ENCODE measurements at regions not wholly inside any gene's neighbourhood (a gene's known extent, or its start where the extent isn't known, plus 50 kb on each side); places are given as distances from the start of the nearest gene placed in this dataset.

DNA sequence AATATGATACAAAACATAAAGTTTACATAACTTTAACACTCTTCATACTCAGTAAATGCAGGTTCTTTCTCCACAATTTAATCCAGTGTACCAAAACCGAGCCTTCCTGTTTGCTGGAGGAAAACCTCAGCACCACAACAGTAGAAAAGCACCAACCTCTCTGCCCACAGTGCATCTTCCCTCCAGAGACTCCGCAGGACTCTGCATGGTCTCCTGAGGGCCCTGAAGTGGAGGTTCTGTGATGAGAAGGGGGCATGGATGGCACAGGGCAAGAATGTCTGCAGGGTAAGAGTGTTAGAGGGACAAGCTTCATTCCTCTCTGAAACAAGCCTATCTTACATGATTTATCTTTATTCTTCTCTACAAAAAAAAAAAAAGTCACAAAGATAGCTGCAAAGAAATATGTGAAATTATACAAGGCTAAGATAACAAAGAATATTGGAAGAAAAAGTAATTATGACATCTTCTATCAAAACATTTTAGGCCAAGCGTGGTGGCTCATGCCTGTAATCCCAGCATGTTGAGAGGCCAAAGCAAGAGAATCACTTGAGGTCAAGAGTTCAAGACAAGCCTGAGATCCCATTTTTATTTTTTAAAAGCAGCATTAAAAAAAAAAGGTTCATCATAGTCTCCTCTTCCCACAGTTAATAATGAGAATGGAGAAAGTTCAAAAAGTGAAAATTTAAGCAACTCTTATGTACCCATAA is 102.0 kb downstream of the VPREB1 start:
- Histone ChIP-seq H3K27me3 (no peaks in the 10 kb centered on the region), H3K36me3 (no peaks in the 10 kb centered on the region), H3K4me3 (no peak overlapping the region), H3K4me1 (no peaks in the 10 kb centered on the region), H3K9me3 (no peaks in the 10 kb centered on the region), H3K27ac (no peak overlapping the region)
- TF ChIP-seq, protein P1, sequence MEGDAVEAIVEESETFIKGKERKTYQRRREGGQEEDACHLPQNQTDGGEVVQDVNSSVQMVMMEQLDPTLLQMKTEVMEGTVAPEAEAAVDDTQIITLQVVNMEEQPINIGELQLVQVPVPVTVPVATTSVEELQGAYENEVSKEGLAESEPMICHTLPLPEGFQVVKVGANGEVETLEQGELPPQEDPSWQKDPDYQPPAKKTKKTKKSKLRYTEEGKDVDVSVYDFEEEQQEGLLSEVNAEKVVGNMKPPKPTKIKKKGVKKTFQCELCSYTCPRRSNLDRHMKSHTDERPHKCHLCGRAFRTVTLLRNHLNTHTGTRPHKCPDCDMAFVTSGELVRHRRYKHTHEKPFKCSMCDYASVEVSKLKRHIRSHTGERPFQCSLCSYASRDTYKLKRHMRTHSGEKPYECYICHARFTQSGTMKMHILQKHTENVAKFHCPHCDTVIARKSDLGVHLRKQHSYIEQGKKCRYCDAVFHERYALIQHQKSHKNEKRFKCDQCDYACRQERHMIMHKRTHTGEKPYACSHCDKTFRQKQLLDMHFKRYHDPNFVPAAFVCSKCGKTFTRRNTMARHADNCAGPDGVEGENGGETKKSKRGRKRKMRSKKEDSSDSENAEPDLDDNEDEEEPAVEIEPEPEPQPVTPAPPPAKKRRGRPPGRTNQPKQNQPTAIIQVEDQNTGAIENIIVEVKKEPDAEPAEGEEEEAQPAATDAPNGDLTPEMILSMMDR (IDR thresholded peaks at IDR 0.05) = no peak
- TF ChIP-seq POLR2A (IDR thresholded peaks at IDR 0.05) = no peak
- DNase-seq = no peak
- intact Hi-C loops (cut with DNase I; ENCODE audit: low total_unique reads) = no loop called here

DNA sequence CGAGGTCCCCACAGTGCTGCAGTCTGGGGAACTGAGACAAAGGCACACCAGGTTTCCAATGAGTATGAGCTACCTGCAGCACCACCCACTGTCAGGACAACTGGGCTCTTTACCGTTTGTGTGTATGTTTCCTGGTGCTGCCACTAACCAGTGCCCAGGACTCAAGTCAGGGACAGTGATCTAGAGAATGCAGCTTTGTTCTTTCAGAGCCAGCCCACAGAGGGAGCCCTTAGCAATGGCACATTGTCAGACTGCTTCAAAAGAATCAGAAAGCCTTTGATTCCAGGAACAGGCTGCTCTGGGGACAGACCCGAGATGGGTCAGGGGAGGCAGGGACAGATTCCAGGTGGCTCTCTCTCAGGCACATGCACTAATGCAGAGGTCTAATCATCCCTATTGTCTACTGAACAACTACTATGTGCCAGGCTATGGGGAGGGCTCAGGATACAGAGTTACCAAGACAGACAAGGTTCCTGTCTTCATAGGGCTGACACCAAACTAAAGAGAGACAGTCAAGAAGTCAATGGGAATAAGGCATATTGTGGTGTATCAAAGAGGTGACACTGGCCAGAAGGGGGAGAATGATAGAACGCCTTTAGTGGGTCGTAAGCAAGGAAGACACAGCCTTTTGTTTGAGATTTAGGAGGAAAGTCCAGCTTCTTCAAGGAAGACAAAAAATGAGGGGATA is 103.7 kb downstream of the VPREB1 start:
- no peak overlapping the region for H3K27ac ChIP-seq
- H3K4me3 ChIP-seq = no peak overlapping the region
- TF ChIP-seq POLR2A (IDR thresholded peaks at IDR 0.05) = no peak
- TF ChIP-seq, protein P1 (IDR thresholded peaks at IDR 0.05) = no peak
- H3K4me1 ChIP-seq = no peaks in the 10 kb centered on the region
- H3K9me3 ChIP-seq = no peaks in the 10 kb centered on the region
- no peak for DNase-seq
- no peaks in the 10 kb centered on the region for H3K36me3 ChIP-seq
- no peaks in the 10 kb centered on the region for H3K27me3 ChIP-seq
- intact Hi-C loops (cut with DNase I; ENCODE audit: low total_unique reads) = no loop called here

DNA sequence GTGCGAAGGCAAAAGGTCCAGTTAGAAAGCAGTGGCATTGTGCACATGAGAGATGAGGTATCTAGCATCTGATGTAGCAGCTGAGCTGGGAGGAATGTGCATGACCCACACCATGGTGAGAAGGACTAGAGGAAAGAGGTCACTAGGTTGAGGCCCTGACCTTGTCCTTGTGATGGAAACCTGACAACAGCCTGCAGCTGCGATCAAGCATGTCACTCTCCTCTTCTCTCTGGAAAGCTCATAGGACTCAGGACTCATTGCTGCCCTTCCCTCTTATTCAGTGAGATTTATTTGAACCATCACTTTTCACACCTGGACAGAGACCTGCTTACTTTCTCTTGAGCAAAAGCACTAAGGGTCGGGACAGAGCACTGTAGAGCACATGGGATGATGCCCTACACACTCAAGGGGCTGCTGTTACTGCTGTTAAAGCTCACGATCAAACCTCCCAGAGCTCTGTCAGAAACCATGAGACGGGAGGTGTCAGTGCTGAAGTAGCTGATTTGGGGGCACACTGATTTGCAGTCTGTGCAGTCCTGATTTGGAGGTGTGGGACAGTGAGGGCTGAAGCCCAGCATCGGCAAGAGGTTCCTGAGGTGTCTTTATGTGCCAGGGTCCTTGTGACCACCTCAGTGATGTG is 104.3 kb downstream of the VPREB1 start:
- no peaks in the 10 kb centered on the region for H3K27me3 ChIP-seq

DNA sequence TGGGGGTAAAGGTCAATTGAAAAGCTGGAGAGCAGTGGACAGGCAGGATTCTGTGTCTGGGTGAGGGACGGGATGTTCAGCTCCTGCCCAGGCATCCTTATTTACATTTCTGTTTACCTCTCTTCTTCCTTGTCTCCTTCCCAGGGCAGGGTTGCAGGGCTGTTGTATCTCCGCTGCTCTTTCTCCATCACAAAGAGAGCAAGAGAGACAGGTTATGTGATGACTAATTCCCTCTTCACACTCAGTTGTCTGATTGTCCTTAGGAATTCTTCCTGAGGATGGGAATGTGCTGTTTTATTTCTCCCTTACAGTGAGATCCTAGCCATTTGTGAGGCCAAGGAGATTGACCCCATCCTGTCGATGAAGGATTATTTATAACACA is 104.9 kb downstream of the VPREB1 start:
- Histone ChIP-seq H3K27ac (no peak overlapping the region), H3K4me1 (no peaks in the 10 kb centered on the region), H3K4me3 (no peak overlapping the region), H3K36me3 (no peaks in the 10 kb centered on the region), H3K9me3 (no peaks in the 10 kb centered on the region), H3K27me3 (no peaks in the 10 kb centered on the region)
- TF ChIP-seq, protein P1 (IDR thresholded peaks at IDR 0.05) = no peak
- no peak for TF ChIP-seq POLR2A (IDR thresholded peaks at IDR 0.05)
- DNase-seq = no peak
- intact Hi-C loops (cut with DNase I; ENCODE audit: low total_unique reads) = no loop called here

More for the DNA sequence above, 104.3 kb downstream of the VPREB1 start:
- no peak for TF ChIP-seq POLR2A (IDR thresholded peaks at IDR 0.05)
- TF ChIP-seq, protein P1 (IDR thresholded peaks at IDR 0.05) = no peak
- DNase-seq = no peak
- Histone ChIP-seq H3K4me1 (no peaks in the 10 kb centered on the region), H3K4me3 (no peak overlapping the region), H3K9me3 (no peaks in the 10 kb centered on the region), H3K27ac (no peak overlapping the region), H3K36me3 (no peaks in the 10 kb centered on the region)
- intact Hi-C loops (cut with DNase I; ENCODE audit: low total_unique reads) = no loop called here

DNA sequence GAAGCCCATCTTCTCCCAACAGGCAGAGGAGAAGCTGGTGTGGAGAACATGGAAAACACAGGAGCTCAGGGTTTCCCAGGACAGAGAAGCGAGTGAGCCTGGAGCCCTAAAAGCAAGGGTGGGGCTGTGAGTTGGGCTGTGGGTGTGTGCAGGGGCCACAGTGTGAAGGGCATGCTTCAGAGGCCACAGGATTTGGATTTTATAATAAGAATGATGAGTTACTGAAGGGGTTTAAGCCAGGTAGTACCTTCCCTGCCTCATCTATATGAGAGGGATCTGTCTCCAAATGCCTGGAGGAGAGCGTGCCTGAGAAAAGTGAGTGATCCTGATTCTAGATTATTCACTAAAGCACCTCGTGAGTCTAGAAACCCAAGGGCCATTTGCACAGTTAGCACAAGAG is 106.8 kb downstream of the VPREB1 start:
- no peak for TF ChIP-seq POLR2A (IDR thresholded peaks at IDR 0.05)
- TF ChIP-seq, protein P1 (IDR thresholded peaks at IDR 0.05) = no peak
- no peak for DNase-seq
- Histone ChIP-seq H3K27ac (no peak overlapping the region), H3K9me3 (no peaks in the 10 kb centered on the region), H3K4me3 (no peak overlapping the region), H3K27me3 (no peaks in the 10 kb centered on the region), H3K36me3 (no peaks in the 10 kb centered on the region), H3K4me1 (no peaks in the 10 kb centered on the region)
- intact Hi-C loops (cut with DNase I; ENCODE audit: low total_unique reads) = no loop called here

Data from uterus (tissue), 3 donors.